GM10266 (cell line): ENCODE measurements at regions not wholly inside any gene's neighbourhood (a gene's known extent, or its start where the extent isn't known, plus 50 kb on each side); places are given as distances from the start of the nearest gene placed in this dataset.

ENCODE experiments used
- DNase-seq: peaks from one replicate; pipeline ENCODE4 v3.0.0; 2012; ENCODE audit errors: extremely low spot score
- CTCF ChIP-seq: IDR thresholded peaks from 2 replicates; pipeline ENCODE4 v1.5.1; 2012; ENCODE audit warnings: mild to moderate bottlenecking, low read depth; ENCODE audit not compliant: control insufficient read depth, insufficient read depth; ENCODE audit errors: missing control alignments

- no peak for DNase-seq
- no peak for TF ChIP-seq CTCF
Measured at GRCh38 chr2:238973038-238973739, 125.3 kb downstream of the TWIST2 start.

GRCh38 chr2:238974081-238974480 lies 126.2 kb downstream of the TWIST2 start:
- no peak for DNase-seq
- no peak for TF ChIP-seq CTCF

GRCh38 chr2:238974501-238975166 lies 126.7 kb downstream of the TWIST2 start:
- TF ChIP-seq CTCF, result no peak
- no peak for DNase-seq

GRCh38 chr2:238975408-238975807 lies 127.5 kb downstream of the TWIST2 start:
- no peak for DNase-seq
- no peak for TF ChIP-seq CTCF

- TF ChIP-seq CTCF, result no peak
Measured at GRCh38 chr2:238978497-238978896, 130.6 kb downstream of the TWIST2 start.

GRCh38 chr2:238979636-238980035 lies 131.8 kb downstream of the TWIST2 start:
- TF ChIP-seq CTCF, result no peak
- DNase-seq, result no peak

More at GRCh38 chr2:238978497-238978896, 130.6 kb downstream of the TWIST2 start:
- no peak for DNase-seq
